ENCODE measurements at regions not wholly inside any gene's neighbourhood (a gene's known extent, or its start where the extent isn't known, plus 50 kb on each side); places are given as distances from the start of the nearest gene placed in this dataset.
A peak's percentile ranks its signal among the peaks of the same experiment; 100 is the strongest.

DNA sequence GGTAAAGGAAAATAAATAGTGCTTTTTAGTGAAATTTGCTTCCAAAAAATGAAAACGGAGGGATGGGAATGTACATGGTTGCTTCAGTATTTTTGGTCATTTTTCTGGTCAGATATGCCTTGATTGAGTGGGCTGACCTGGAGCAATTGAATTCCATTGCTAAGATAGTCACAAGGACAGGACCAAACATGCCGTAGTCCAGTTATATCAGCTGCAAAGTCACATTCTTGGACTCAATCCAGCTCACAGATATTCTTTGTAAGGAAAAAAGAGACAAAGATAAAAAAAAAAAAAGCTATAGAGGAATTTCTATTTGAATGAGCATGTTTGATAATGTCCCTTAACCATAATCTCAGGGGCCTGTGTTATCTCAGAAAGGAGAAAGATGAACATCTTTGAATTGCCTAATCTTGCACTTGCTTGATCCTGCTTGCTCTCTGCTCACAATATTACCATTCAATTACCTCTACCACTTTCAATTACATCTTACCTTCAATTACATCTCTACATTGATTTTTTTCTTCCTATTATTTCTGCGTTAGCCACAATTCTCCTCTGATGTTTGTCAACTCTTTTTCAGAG is 75.4 kb upstream of the PACRGL start:
- Histone ChIP-seq H3K36me3 (ENCODE audit: control insufficient read depth in 1 of 2, insufficient read depth in 2 of 2, low read length in 1 of 2) (no peaks in the 10 kb centered on the region), H3K4me3 (ENCODE audit: low read length in 2 of 2) (no peak overlapping the region), H3K4me1 (ENCODE audit: control insufficient read depth in 1 of 2, insufficient read depth in 2 of 2, low read length in 2 of 2) (no peaks in the 10 kb centered on the region), H3K9me3 (ENCODE audit: control insufficient read depth, low read length) (no peaks in the 10 kb centered on the region), H3K27ac (ENCODE audit: low read depth in 1 of 2, low read length in 2 of 2) (no peak overlapping the region), H3K27me3 (ENCODE audit: control insufficient read depth in 1 of 2, insufficient read depth in 2 of 2, low read length in 1 of 2) (no peaks in the 10 kb centered on the region)
- no peak for DNase-seq
- ATAC-seq (ENCODE audit: low FRiP score) = no peak
- intact Hi-C loops (cut with DNase I) = no loop called here
- 39 to 42% methylated on average over 3 of the region's 3 CpGs for WGBS, 2 donors

DNA sequence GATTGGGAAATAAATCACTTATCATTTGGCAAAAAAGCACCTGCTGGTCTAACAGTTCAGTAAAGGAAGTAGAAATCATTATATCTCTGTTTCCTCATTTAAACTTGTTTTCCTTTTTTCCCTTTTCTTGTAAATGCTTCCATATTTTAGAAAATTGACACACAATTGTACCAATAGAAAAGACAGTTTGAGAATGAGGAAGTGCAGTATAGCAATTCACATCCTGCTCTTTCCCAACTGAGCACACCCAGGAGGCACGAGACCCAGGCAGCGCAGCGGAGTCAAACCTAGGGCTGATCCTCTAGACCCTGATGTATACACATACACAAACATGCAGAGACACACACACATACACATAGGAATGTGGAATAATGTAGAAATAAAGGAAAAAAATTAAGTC is 74.8 kb upstream of the PACRGL start:
- Histone ChIP-seq H3K4me3 (ENCODE audit: low read length in 2 of 2) (no peak overlapping the region), H3K9me3 (ENCODE audit: control insufficient read depth, low read length) (no peaks in the 10 kb centered on the region), H3K4me1 (ENCODE audit: control insufficient read depth in 1 of 2, insufficient read depth in 2 of 2, low read length in 2 of 2) (no peaks in the 10 kb centered on the region), H3K36me3 (ENCODE audit: control insufficient read depth in 1 of 2, insufficient read depth in 2 of 2, low read length in 1 of 2) (no peaks in the 10 kb centered on the region), H3K27me3 (ENCODE audit: control insufficient read depth in 1 of 2, insufficient read depth in 2 of 2, low read length in 1 of 2) (no peaks in the 10 kb centered on the region), H3K27ac (ENCODE audit: low read depth in 1 of 2, low read length in 2 of 2) (no peak overlapping the region)
- 95 to 99% methylated on average over 3 of the region's 3 CpGs for whole genome bisulfite sequencing, 2 donors
- ATAC-seq (ENCODE audit: low FRiP score) (peak; percentile 62), DNase-seq (peak in 1 of 2 donors; percentile 70)
- intact Hi-C loops (cut with DNase I) = no loop called here

DNA sequence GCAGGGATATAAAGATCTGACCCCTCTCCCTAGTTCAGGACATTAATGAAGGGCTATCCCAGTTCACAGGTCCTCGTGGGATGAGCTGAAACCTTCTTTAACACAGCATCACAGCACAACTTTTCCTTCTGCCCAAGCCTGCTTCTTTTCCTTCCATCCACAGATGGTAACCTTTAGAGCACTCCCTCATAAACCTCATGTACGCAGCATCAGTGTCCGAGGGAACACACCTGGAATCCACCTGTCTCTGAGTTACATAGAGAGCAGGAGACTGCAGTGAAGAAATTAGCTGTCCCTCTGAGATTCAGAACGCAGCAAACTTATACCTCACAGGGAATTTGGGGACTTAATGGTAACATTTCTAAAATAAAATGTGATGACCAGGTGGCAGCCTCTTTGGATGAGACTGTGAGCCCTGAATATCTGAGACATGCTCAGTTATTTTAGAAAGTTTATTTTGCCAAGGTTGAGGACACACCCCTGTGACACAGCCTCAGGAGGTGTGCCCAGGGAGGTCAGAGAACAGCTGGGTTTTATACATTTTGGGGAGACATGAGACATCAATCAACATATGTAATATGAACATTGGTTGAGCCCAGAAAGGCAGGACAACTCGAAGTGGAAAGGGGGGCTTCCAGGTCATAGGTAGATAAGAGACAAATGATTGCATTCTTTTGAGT is 73.8 kb upstream of the PACRGL start:
- Histone ChIP-seq H3K27ac (ENCODE audit: low read depth in 1 of 2, low read length in 2 of 2) (no peak overlapping the region), H3K27me3 (ENCODE audit: control insufficient read depth in 1 of 2, insufficient read depth in 2 of 2, low read length in 1 of 2) (no peaks in the 10 kb centered on the region), H3K4me1 (ENCODE audit: control insufficient read depth in 1 of 2, insufficient read depth in 2 of 2, low read length in 2 of 2) (no peaks in the 10 kb centered on the region), H3K9me3 (ENCODE audit: control insufficient read depth, low read length) (no peaks in the 10 kb centered on the region), H3K36me3 (ENCODE audit: control insufficient read depth in 1 of 2, insufficient read depth in 2 of 2, low read length in 1 of 2) (no peaks in the 10 kb centered on the region), H3K4me3 (ENCODE audit: low read length in 2 of 2) (no peak overlapping the region)
- ATAC-seq (ENCODE audit: low FRiP score) (no peak), DNase-seq (no peak)
- intact Hi-C loops (cut with DNase I) = no loop called here
- WGBS, 2 donors = 74 to 88% methylated on average over 5 of the region's 5 CpGs

DNA sequence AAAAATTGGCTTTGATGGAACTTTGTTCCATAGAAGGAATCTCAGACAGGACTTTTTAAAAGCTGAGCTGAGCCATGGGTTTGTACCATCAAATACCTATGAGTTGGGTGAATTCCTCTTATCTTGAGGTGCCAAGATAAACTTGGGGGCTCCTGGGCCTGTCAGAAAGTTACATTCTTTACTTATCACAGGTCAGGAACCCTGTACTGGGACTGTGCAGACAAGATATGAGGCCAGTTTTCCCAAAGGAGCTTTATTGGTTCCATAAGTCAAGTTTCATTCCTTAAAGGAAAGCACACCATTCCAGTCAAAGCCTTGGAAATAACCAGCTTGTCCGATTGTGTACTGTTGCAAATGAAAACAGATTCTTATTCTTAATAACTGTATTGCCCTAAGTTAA is 72.4 kb upstream of the PACRGL start:
- no peaks in the 10 kb centered on the region for H3K9me3 ChIP-seq (ENCODE audit: control insufficient read depth, low read length)
- DNase-seq = no peak
- H3K27ac ChIP-seq (ENCODE audit: low read depth in 1 of 2, low read length in 2 of 2) = no peak overlapping the region
- no peak overlapping the region for H3K4me3 ChIP-seq (ENCODE audit: low read length in 2 of 2)
- intact Hi-C loops (cut with DNase I) = no loop called here
- no peaks in the 10 kb centered on the region for H3K27me3 ChIP-seq (ENCODE audit: control insufficient read depth in 1 of 2, insufficient read depth in 2 of 2, low read length in 1 of 2)
- 26 to 40% methylated on average over 1 of the region's 1 CpG for WGBS, 2 donors
- no peaks in the 10 kb centered on the region for H3K4me1 ChIP-seq (ENCODE audit: control insufficient read depth in 1 of 2, insufficient read depth in 2 of 2, low read length in 2 of 2)
- no peaks in the 10 kb centered on the region for H3K36me3 ChIP-seq (ENCODE audit: control insufficient read depth in 1 of 2, insufficient read depth in 2 of 2, low read length in 1 of 2)
- no peak for ATAC-seq (ENCODE audit: low FRiP score)

DNA sequence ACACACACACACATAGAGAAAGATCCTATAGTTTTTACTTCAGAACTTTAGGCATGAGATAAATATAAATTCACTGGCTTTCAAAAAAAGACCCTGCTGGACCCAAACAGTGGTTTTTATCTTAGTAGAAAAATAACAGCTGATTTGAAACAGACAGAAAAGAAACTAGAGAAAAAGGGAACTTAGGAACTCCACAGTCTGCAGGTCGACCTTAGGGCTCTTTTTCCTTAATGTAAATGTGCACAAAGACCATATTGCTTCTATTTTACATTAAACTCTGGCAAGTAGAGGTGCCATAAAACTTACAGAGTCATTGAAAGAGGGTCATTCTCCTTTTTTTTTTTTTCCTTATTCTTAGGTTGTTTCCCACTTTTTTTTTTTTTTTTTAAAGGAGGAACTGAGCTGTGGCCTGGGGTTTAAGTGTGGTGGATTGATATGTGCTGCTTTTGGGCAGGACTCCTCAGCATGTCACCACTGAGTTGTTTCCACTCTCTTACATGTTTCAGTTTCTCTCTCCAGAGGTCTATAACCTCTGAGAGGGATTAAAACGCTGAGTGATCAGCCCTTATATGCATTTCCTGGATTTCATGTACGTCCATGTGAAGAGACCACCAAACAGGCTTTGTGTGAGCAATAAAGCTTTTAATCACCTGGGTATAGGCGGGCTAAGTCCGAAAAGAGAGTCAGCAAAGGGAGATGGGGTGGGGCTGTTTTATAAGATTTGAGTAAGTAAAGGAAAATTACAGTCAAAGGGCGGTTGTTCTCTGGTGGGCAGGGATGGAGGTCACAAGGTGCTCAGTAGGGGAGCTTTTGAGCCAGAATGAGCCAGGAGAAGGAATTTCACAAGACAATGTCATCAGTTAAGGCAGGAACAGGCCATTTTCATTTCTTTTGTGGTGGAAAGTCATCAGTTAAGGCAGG is 70.8 kb upstream of the PACRGL start:
- no peak for ATAC-seq (ENCODE audit: low FRiP score)
- 70 to 74% methylated on average over 6 of the region's 6 CpGs for WGBS, 2 donors

DNA sequence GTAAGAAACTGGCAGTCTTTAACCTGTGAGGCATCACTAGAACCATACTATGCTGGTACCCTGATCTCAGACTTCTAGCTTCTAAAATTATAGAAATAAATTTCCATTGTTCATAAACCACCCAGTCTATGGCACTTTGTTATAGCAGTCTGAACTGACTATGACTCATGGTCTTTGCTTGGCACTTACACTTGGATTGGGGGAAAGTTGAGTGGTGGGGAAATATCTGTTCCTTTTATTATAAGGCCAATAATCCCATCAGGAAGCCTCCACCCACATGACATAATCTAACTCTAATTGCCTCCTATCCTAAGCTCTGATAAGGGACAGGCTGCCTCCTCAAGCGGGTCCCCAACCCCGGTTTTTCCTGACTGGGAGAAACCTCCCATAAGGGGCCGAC is 61.4 kb upstream of the PACRGL start:
- peaks cover 0 to 2% of the 10 kb centered on the region in 2 donors for H3K4me1 ChIP-seq (ENCODE audit: control insufficient read depth in 1 of 2, insufficient read depth in 2 of 2, low read length in 2 of 2)
- ATAC-seq (ENCODE audit: low FRiP score) = no peak
- no peak for DNase-seq
- H3K9me3 ChIP-seq (ENCODE audit: control insufficient read depth, low read length) = no peaks in the 10 kb centered on the region
- intact Hi-C loops (cut with DNase I) = no loop called here
- 71 to 75% methylated on average over 3 of the region's 3 CpGs for WGBS, 2 donors
- no peaks in the 10 kb centered on the region for H3K27me3 ChIP-seq (ENCODE audit: control insufficient read depth in 1 of 2, insufficient read depth in 2 of 2, low read length in 1 of 2)
- no peaks in the 10 kb centered on the region for H3K36me3 ChIP-seq (ENCODE audit: control insufficient read depth in 1 of 2, insufficient read depth in 2 of 2, low read length in 1 of 2)
- no peak overlapping the region for H3K4me3 ChIP-seq (ENCODE audit: low read length in 2 of 2)
- H3K27ac ChIP-seq (ENCODE audit: low read depth in 1 of 2, low read length in 2 of 2) = no peak overlapping the region

More for the DNA sequence above, 70.8 kb upstream of the PACRGL start:
- Histone ChIP-seq H3K4me1 (ENCODE audit: control insufficient read depth in 1 of 2, insufficient read depth in 2 of 2, low read length in 2 of 2) (no peaks in the 10 kb centered on the region), H3K27ac (ENCODE audit: low read depth in 1 of 2, low read length in 2 of 2) (no peak overlapping the region), H3K27me3 (ENCODE audit: control insufficient read depth in 1 of 2, insufficient read depth in 2 of 2, low read length in 1 of 2) (no peaks in the 10 kb centered on the region), H3K9me3 (ENCODE audit: control insufficient read depth, low read length) (no peaks in the 10 kb centered on the region), H3K4me3 (ENCODE audit: low read length in 2 of 2) (no peak overlapping the region), H3K36me3 (ENCODE audit: control insufficient read depth in 1 of 2, insufficient read depth in 2 of 2, low read length in 1 of 2) (no peaks in the 10 kb centered on the region)
- intact Hi-C loops (cut with DNase I) = no loop called here
- DNase-seq = no peak

DNA sequence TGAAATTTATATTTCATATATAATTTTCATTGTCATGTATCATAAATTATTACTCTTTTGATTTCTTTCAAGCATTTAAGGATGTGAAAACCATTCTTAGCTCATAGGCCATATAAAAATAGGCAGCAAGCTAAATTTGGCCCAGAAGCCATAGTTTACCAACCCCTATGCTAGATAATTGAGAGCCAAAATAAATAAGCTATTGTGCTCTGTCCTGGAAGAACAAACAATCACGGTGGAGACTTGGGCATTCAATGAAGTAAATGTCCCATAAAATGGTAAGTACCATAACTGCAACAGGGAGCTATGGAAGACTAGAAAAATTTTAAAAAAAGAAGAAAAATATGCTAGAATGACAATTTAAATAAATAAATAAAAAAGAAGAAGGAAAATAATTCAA is 60.9 kb upstream of the PACRGL start:
- no peak for ATAC-seq (ENCODE audit: low FRiP score)
- WGBS, 2 donors = 3 to 10% methylated on average over 1 of the region's 1 CpG
- Histone ChIP-seq H3K9me3 (ENCODE audit: control insufficient read depth, low read length) (no peaks in the 10 kb centered on the region), H3K4me1 (ENCODE audit: control insufficient read depth in 1 of 2, insufficient read depth in 2 of 2, low read length in 2 of 2) (peaks cover 0 to 2% of the 10 kb centered on the region in 2 donors), H3K36me3 (ENCODE audit: control insufficient read depth in 1 of 2, insufficient read depth in 2 of 2, low read length in 1 of 2) (no peaks in the 10 kb centered on the region), H3K27ac (ENCODE audit: low read depth in 1 of 2, low read length in 2 of 2) (no peak overlapping the region), H3K27me3 (ENCODE audit: control insufficient read depth in 1 of 2, insufficient read depth in 2 of 2, low read length in 1 of 2) (no peaks in the 10 kb centered on the region), H3K4me3 (ENCODE audit: low read length in 2 of 2) (no peak overlapping the region)
- DNase-seq = no peak
- intact Hi-C loops (cut with DNase I) = no loop called here

DNA sequence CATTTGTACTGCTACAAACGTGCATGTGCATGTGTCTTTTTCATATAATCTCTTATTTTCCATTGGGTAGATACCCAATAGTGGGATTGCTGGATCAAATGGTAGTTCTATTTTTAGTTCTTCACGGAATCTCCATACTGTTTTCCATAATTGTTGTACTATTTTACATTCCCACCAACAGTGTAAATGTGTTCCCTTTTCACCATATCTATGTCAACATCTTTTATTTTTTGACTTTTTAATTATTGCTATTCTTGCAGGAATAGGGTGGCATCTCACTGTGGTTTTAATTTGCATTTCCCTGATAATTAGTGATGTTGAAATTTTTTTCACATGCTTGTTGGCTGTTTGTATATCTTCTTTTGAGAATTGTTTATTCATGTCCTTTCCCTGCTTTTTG is 59.3 kb upstream of the PACRGL start:
- H3K27me3 ChIP-seq (ENCODE audit: control insufficient read depth in 1 of 2, insufficient read depth in 2 of 2, low read length in 1 of 2) = no peaks in the 10 kb centered on the region
- no peak overlapping the region for H3K4me3 ChIP-seq (ENCODE audit: low read length in 2 of 2)
- no peaks in the 10 kb centered on the region for H3K9me3 ChIP-seq (ENCODE audit: control insufficient read depth, low read length)
- intact Hi-C loops (cut with DNase I) = no loop called here
- no peaks in the 10 kb centered on the region for H3K36me3 ChIP-seq (ENCODE audit: control insufficient read depth in 1 of 2, insufficient read depth in 2 of 2, low read length in 1 of 2)
- no peak for ATAC-seq (ENCODE audit: low FRiP score)
- no peak for DNase-seq
- 68 to 78% methylated on average over 2 of the region's 2 CpGs for WGBS, 2 donors
- H3K4me1 ChIP-seq (ENCODE audit: control insufficient read depth in 1 of 2, insufficient read depth in 2 of 2, low read length in 2 of 2) = peaks cover 0 to 2% of the 10 kb centered on the region in 2 donors
- H3K27ac ChIP-seq (ENCODE audit: low read depth in 1 of 2, low read length in 2 of 2) = no peak overlapping the region
